ENCODE measurements at regions not wholly inside any gene's neighbourhood (a gene's known extent, or its start where the extent isn't known, plus 50 kb on each side); places are given as distances from the start of the nearest gene placed in this dataset.

GRCh38 chr13:108360139-108360538 lies 90.6 kb downstream of the TNFSF13B start:
- no peaks in the 10 kb centered on the region for H3K36me3 ChIP-seq (ENCODE audit: control insufficient read depth in 2 of 2, insufficient read depth in 2 of 2, low read length in 1 of 2)
- no peak for DNase-seq (ENCODE audit: low read depth in 6 of 9, low spot score in 9 of 9)
- H3K4me3 ChIP-seq (ENCODE audit: low read length in 2 of 2): no peak overlapping the region
- no peaks in the 10 kb centered on the region for H3K9me3 ChIP-seq (ENCODE audit: control insufficient read depth in 2 of 2, insufficient read depth in 1 of 2, low read length in 1 of 2)
- no peaks in the 10 kb centered on the region for H3K4me1 ChIP-seq (ENCODE audit: control insufficient read depth in 2 of 2, insufficient read depth in 2 of 2, low read length in 2 of 2)
- no peaks in the 10 kb centered on the region for H3K27me3 ChIP-seq (ENCODE audit: control insufficient read depth in 2 of 2, insufficient read depth in 1 of 2, low read length in 1 of 2)
- H3K27ac ChIP-seq (ENCODE audit: low read depth in 1 of 2, low read length in 1 of 2): no peak overlapping the region
- WGBS: 91% methylated on average over 2 of the region's 2 CpGs

DNA sequence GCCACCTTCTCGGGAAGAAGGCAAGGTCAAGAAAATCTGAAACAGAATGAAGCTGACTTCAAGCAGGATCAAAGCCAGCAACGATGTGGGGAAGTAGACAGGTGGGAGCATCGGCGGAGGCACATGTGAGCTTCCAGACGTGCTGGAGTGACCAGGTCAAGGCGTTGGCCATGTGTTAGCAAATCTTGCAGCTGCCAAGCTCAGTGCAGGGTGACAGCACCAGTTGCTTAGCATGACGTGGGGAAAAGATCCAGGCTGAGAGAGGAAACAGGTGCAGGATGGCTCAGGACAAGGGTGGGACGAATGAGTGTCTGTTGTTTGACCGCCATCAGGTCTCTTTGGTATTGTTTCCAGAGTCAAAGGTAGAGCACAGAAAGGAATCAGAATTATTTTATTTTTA lies 92.3 kb downstream of the TNFSF13B start:
- Histone ChIP-seq H3K27ac (ENCODE audit: low read depth in 1 of 2, low read length in 1 of 2) (no peak overlapping the region), H3K27me3 (ENCODE audit: control insufficient read depth in 2 of 2, insufficient read depth in 1 of 2, low read length in 1 of 2) (no peaks in the 10 kb centered on the region), H3K4me1 (ENCODE audit: control insufficient read depth in 2 of 2, insufficient read depth in 2 of 2, low read length in 2 of 2) (no peaks in the 10 kb centered on the region), H3K36me3 (ENCODE audit: control insufficient read depth in 2 of 2, insufficient read depth in 2 of 2, low read length in 1 of 2) (no peaks in the 10 kb centered on the region), H3K9me3 (ENCODE audit: control insufficient read depth in 2 of 2, insufficient read depth in 1 of 2, low read length in 1 of 2) (no peaks in the 10 kb centered on the region), H3K4me3 (ENCODE audit: low read length in 2 of 2) (no peak overlapping the region)
- 84% methylated on average over 9 of the region's 9 CpGs for WGBS
- no peak for DNase-seq (ENCODE audit: low read depth in 6 of 9, low spot score in 9 of 9)

DNA sequence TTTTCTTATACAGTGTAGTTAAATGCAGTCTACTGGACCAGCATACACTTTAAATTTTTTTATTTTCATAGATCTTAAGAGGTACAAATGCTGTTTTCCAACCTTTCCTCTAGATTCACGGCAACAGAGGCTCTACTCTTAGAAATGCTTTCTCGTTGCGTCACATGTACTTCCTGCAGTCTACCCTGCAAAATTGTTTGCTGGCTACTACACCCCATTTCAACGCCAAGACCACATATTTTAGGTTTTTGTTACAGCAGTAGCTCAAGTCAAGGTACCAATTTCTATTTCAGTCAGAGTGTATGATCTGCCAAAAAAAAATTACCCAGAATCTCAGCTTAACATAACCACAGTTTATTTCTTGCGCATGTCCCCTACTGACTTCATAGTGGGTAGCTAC lies 94.1 kb downstream of the TNFSF13B start:
- Histone ChIP-seq H3K27me3 (ENCODE audit: control insufficient read depth in 2 of 2, insufficient read depth in 1 of 2, low read length in 1 of 2) (no peaks in the 10 kb centered on the region), H3K4me3 (ENCODE audit: low read length in 2 of 2) (no peak overlapping the region), H3K27ac (ENCODE audit: low read depth in 1 of 2, low read length in 1 of 2) (no peak overlapping the region), H3K36me3 (ENCODE audit: control insufficient read depth in 2 of 2, insufficient read depth in 2 of 2, low read length in 1 of 2) (no peaks in the 10 kb centered on the region), H3K4me1 (ENCODE audit: control insufficient read depth in 2 of 2, insufficient read depth in 2 of 2, low read length in 2 of 2) (no peaks in the 10 kb centered on the region), H3K9me3 (ENCODE audit: control insufficient read depth in 2 of 2, insufficient read depth in 1 of 2, low read length in 1 of 2) (no peaks in the 10 kb centered on the region)
- 95% methylated on average over 5 of the region's 5 CpGs for WGBS
- no peak for DNase-seq (ENCODE audit: low read depth in 6 of 9, low spot score in 9 of 9)

DNA sequence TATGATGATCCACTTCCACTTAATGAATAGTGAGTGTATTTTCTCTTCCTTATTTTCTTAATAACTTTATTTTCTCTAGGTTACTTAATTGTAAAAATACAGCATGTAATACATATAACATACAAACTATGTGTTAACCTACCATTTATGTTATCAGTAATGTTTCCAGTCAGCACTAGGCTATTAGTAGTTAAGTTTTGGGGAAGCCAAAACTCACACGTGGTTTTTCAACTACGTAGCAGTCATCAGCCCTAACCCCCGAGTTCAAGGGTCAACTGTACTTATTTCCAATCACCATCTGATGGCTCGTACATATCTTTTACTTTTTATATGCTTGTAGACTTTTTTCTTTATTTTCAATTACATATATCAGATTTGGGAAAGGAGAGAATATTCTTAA lies 95.7 kb downstream of the TNFSF13B start:
- Histone ChIP-seq H3K9me3 (ENCODE audit: control insufficient read depth in 2 of 2, insufficient read depth in 1 of 2, low read length in 1 of 2) (no peaks in the 10 kb centered on the region), H3K27me3 (ENCODE audit: control insufficient read depth in 2 of 2, insufficient read depth in 1 of 2, low read length in 1 of 2) (no peaks in the 10 kb centered on the region)
- 82% methylated on average over 4 of the region's 4 CpGs for WGBS

GRCh38 chr13:108368250-108368905 lies 98.9 kb downstream of the TNFSF13B start:
- H3K27ac ChIP-seq (ENCODE audit: low read depth in 1 of 2, low read length in 1 of 2): no peak overlapping the region
- H3K27me3 ChIP-seq (ENCODE audit: control insufficient read depth in 2 of 2, insufficient read depth in 1 of 2, low read length in 1 of 2): no peaks in the 10 kb centered on the region
- no peaks in the 10 kb centered on the region for H3K9me3 ChIP-seq (ENCODE audit: control insufficient read depth in 2 of 2, insufficient read depth in 1 of 2, low read length in 1 of 2)
- no peaks in the 10 kb centered on the region for H3K4me1 ChIP-seq (ENCODE audit: control insufficient read depth in 2 of 2, insufficient read depth in 2 of 2, low read length in 2 of 2)
- no peak for DNase-seq (ENCODE audit: low read depth in 6 of 9, low spot score in 9 of 9)
- WGBS: 71% methylated on average over 3 of the region's 3 CpGs
- no peak overlapping the region for H3K4me3 ChIP-seq (ENCODE audit: low read length in 2 of 2)
- no peaks in the 10 kb centered on the region for H3K36me3 ChIP-seq (ENCODE audit: control insufficient read depth in 2 of 2, insufficient read depth in 2 of 2, low read length in 1 of 2)

More for the DNA sequence above, 95.7 kb downstream of the TNFSF13B start:
- Histone ChIP-seq H3K4me3 (ENCODE audit: low read length in 2 of 2) (no peak overlapping the region), H3K4me1 (ENCODE audit: control insufficient read depth in 2 of 2, insufficient read depth in 2 of 2, low read length in 2 of 2) (no peaks in the 10 kb centered on the region), H3K36me3 (ENCODE audit: control insufficient read depth in 2 of 2, insufficient read depth in 2 of 2, low read length in 1 of 2) (no peaks in the 10 kb centered on the region), H3K27ac (ENCODE audit: low read depth in 1 of 2, low read length in 1 of 2) (no peak overlapping the region)
- no peak for DNase-seq (ENCODE audit: low read depth in 6 of 9, low spot score in 9 of 9)

DNA sequence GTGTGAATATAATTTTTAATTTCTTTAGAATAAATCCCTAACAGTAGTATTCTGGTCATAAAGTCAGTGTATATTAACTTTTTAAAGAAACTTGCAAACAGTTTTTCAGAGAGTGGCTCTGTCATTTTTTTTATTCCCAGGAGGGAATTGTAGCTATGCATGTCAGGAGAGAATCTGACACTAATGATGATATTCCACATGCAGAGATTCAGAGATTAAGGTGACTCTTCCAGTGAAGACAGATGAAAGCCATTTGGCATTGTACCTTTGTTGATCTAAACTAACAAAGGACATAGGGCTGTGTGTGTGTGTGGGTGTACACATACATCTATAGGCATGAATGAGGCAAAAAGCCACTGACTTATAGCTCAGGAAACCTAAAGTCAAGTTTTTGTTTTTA lies 99.9 kb downstream of the TNFSF13B start:
- no peak for DNase-seq (ENCODE audit: low read depth in 6 of 9, low spot score in 9 of 9)
- Histone ChIP-seq H3K36me3 (ENCODE audit: control insufficient read depth in 2 of 2, insufficient read depth in 2 of 2, low read length in 1 of 2) (no peaks in the 10 kb centered on the region), H3K4me1 (ENCODE audit: control insufficient read depth in 2 of 2, insufficient read depth in 2 of 2, low read length in 2 of 2) (no peaks in the 10 kb centered on the region), H3K27me3 (ENCODE audit: control insufficient read depth in 2 of 2, insufficient read depth in 1 of 2, low read length in 1 of 2) (no peaks in the 10 kb centered on the region), H3K4me3 (ENCODE audit: low read length in 2 of 2) (no peak overlapping the region), H3K9me3 (ENCODE audit: control insufficient read depth in 2 of 2, insufficient read depth in 1 of 2, low read length in 1 of 2) (no peaks in the 10 kb centered on the region), H3K27ac (ENCODE audit: low read depth in 1 of 2, low read length in 1 of 2) (no peak overlapping the region)

DNA sequence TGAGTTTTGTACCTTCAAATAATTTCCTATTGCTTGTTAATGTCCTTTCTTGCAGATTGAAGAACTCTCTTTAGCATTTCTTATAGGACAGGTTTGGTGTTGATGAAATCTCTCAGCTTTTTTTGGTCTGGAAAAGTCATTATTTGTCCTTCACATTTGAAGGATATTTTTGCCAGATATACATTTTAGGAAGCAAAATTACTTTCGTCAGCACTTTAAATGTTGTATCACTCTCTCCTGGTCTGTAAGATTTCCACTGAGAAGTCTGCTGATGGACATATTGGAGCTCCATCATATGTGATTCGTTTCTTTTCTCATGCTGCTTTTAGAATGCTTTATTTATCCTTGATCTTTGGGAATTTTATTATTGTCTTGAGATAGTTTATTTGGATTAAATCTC lies 105.5 kb downstream of the TNFSF13B start:
- H3K4me3 ChIP-seq (ENCODE audit: low read length in 2 of 2): no peak overlapping the region
- H3K9me3 ChIP-seq (ENCODE audit: control insufficient read depth in 2 of 2, insufficient read depth in 1 of 2, low read length in 1 of 2): peaks cover 0 to 6% of the 10 kb centered on the region in 2 donors
- H3K4me1 ChIP-seq (ENCODE audit: control insufficient read depth in 2 of 2, insufficient read depth in 2 of 2, low read length in 2 of 2): no peaks in the 10 kb centered on the region
- no peaks in the 10 kb centered on the region for H3K27me3 ChIP-seq (ENCODE audit: control insufficient read depth in 2 of 2, insufficient read depth in 1 of 2, low read length in 1 of 2)
- H3K27ac ChIP-seq (ENCODE audit: low read depth in 1 of 2, low read length in 1 of 2): no peak overlapping the region
- 85% methylated on average over 2 of the region's 2 CpGs for WGBS
- no peaks in the 10 kb centered on the region for H3K36me3 ChIP-seq (ENCODE audit: control insufficient read depth in 2 of 2, insufficient read depth in 2 of 2, low read length in 1 of 2)
- no peak for DNase-seq (ENCODE audit: low read depth in 6 of 9, low spot score in 9 of 9)

GRCh38 chr13:108375772-108376171 lies 106.3 kb downstream of the TNFSF13B start:
- H3K27ac ChIP-seq (ENCODE audit: low read depth in 1 of 2, low read length in 1 of 2): no peak overlapping the region
- no peaks in the 10 kb centered on the region for H3K27me3 ChIP-seq (ENCODE audit: control insufficient read depth in 2 of 2, insufficient read depth in 1 of 2, low read length in 1 of 2)
- no peaks in the 10 kb centered on the region for H3K36me3 ChIP-seq (ENCODE audit: control insufficient read depth in 2 of 2, insufficient read depth in 2 of 2, low read length in 1 of 2)
- DNase-seq (ENCODE audit: low read depth in 6 of 9, low spot score in 9 of 9): no peak
- no peak overlapping the region for H3K4me3 ChIP-seq (ENCODE audit: low read length in 2 of 2)
- whole genome bisulfite sequencing: 96% methylated on average over 2 of the region's 2 CpGs
- no peaks in the 10 kb centered on the region for H3K4me1 ChIP-seq (ENCODE audit: control insufficient read depth in 2 of 2, insufficient read depth in 2 of 2, low read length in 2 of 2)
- peaks cover 0 to 6% of the 10 kb centered on the region in 2 donors for H3K9me3 ChIP-seq (ENCODE audit: control insufficient read depth in 2 of 2, insufficient read depth in 1 of 2, low read length in 1 of 2)

- no peaks in the 10 kb centered on the region for H3K4me1 ChIP-seq (ENCODE audit: control insufficient read depth in 2 of 2, insufficient read depth in 2 of 2, low read length in 2 of 2)
- H3K4me3 ChIP-seq (ENCODE audit: low read length in 2 of 2): no peak overlapping the region
- WGBS: 82% methylated on average over 2 of the region's 2 CpGs
- H3K27ac ChIP-seq (ENCODE audit: low read depth in 1 of 2, low read length in 1 of 2): no peak overlapping the region
- no peaks in the 10 kb centered on the region for H3K27me3 ChIP-seq (ENCODE audit: control insufficient read depth in 2 of 2, insufficient read depth in 1 of 2, low read length in 1 of 2)
- no peak for DNase-seq (ENCODE audit: low read depth in 6 of 9, low spot score in 9 of 9)
- H3K9me3 ChIP-seq (ENCODE audit: control insufficient read depth in 2 of 2, insufficient read depth in 1 of 2, low read length in 1 of 2): peaks cover 0 to 6% of the 10 kb centered on the region in 2 donors
- no peaks in the 10 kb centered on the region for H3K36me3 ChIP-seq (ENCODE audit: control insufficient read depth in 2 of 2, insufficient read depth in 2 of 2, low read length in 1 of 2)
Measured at GRCh38 chr13:108376308-108376707, 106.8 kb downstream of the TNFSF13B start.
